ENCODE measurements at regions not wholly inside any gene's neighbourhood (a gene's known extent, or its start where the extent isn't known, plus 50 kb on each side); places are given as distances from the start of the nearest gene placed in this dataset.
"Not testable (repeated sequence)": the region's sequence is repeated elsewhere in the genome, so short reads cannot be mapped to it uniquely, and the experiment has no call there.

DNA sequence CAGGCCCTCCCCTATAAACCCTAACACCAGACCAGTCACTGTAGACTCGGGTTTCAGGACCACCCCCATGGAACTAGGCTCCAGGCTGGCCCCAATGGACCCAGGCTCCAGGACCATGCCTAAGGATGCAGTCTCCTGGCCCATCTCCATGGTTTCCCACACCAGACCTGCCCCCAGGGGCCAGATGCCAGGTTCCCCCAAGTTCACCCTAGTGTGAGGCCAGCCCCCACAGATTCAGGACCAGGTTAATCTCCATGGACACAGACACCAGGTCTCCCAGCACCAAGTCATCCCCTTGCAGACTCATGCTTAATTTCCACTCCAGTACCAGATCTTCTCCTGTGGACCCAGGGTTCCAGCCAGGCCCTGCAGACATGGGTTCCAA, 103.8 kb upstream of the LANCL2 start:
- no peak for DNase-seq
- no peak overlapping the region for H3K27ac ChIP-seq
- TF ChIP-seq, protein P1, sequence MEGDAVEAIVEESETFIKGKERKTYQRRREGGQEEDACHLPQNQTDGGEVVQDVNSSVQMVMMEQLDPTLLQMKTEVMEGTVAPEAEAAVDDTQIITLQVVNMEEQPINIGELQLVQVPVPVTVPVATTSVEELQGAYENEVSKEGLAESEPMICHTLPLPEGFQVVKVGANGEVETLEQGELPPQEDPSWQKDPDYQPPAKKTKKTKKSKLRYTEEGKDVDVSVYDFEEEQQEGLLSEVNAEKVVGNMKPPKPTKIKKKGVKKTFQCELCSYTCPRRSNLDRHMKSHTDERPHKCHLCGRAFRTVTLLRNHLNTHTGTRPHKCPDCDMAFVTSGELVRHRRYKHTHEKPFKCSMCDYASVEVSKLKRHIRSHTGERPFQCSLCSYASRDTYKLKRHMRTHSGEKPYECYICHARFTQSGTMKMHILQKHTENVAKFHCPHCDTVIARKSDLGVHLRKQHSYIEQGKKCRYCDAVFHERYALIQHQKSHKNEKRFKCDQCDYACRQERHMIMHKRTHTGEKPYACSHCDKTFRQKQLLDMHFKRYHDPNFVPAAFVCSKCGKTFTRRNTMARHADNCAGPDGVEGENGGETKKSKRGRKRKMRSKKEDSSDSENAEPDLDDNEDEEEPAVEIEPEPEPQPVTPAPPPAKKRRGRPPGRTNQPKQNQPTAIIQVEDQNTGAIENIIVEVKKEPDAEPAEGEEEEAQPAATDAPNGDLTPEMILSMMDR (IDR thresholded peaks at IDR 0.05), result no peak
- no peak for TF ChIP-seq POLR2A (IDR thresholded peaks at IDR 0.05)
- H3K27me3 ChIP-seq, result no peaks in the 10 kb centered on the region
- 79 to 100% methylated on average over 1 of the region's 1 CpG for WGBS, 2 donors
- intact Hi-C loops (cut with DNase I; ENCODE audit: low total_unique reads), result no loop called here
- H3K4me3 ChIP-seq, result no peak overlapping the region
- no peaks in the 10 kb centered on the region for H3K36me3 ChIP-seq (ENCODE audit: low read depth, missing control alignments)
- H3K4me1 ChIP-seq, result no peaks in the 10 kb centered on the region
- no peaks in the 10 kb centered on the region for H3K9me3 ChIP-seq

DNA sequence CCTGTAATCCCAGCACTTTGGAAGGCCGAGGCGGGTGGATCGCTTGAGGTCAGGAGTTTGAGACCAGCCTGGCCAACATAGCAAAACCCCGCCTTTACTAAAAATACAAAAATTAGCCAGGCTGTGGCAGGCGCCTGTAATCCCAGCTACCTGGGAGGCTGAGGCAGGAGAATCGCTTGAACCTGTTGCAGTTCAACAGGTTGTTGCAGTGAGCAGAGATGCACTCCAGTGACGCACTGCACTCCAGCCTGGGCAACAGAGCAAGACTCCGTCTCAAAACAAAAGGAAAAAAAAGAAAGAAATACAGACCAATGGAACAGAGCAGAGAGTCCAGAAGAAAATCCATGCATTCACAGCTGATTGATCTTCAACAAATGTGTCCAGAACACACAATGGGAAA, 99.8 kb upstream of the LANCL2 start:
- H3K9me3 ChIP-seq; H3K27ac ChIP-seq; H3K4me1 ChIP-seq; H3K36me3 ChIP-seq (ENCODE audit: low read depth, missing control alignments); intact Hi-C loops (cut with DNase I; ENCODE audit: low total_unique reads); H3K4me3 ChIP-seq; DNase-seq; H3K27me3 ChIP-seq: not testable (repeated sequence)
- 90 to 95% methylated on average over 8 of the region's 8 CpGs for WGBS, 2 donors

DNA sequence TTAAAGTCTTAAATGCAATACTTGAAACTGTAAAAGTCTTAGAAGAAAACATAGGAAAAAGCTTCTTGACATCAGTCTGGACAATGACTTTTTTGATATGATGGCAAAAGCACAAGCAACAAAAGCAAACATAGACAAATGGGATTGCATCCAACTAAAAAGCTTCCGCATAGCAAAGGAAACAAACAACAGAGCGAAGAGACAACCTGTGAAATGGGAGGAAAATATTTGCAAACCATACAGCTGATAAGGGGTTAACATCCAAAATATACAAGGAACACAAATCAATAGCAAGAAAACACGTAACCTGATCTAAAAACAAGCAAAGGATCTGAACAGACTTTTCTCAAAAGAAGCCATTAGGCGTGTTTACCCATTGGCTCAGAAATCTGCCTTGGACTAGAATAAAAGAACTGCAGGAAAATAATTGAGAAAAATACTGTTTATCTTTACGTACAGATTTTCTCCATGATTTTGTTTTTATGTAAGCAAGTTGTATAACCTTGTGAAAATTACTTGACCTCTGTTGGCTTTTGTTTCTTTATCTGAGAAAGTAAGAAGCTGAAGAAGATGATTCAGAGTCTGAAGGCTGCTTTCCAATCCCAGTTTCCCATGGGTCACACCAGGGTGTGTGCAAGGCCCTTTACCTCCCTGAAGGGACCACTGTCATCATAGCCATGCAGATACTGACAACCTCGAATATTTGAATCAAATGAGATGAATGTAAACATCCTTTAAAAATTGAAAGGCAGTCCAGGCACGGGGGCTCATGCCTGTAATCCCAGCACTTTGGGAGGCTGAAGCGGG, 99.1 kb upstream of the LANCL2 start:
- WGBS, 2 donors, result 66 to 79% methylated on average over 8 of the region's 8 CpGs
- H3K27ac ChIP-seq, result no peak overlapping the region
- intact Hi-C loops (cut with DNase I; ENCODE audit: low total_unique reads), result no loop called here

DNA sequence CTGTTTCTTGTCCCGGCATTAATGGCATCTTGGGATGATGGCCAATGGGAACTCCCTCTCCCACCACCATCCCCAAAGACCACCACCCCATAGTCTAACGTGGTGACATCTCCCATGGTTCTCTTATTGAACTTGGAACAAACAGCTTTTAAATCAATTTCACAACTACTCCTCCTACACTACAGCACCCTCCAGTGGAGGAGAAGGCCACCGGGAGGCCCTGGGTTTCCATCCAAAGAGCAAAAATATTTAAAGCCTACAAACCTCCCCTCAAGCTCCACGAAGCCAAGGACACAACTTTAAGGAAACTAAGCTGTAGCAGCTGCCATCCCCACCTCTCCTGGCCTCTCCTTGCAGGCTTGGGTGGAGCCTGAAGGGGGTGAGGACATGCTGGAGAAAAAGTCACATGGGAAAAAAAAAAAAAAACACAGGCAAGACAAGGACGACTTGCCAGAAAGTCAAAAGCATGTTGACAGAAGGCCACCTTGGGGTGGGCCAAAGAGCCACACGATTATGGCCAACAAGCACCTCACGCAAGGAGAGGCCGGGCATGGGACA, 94.0 kb upstream of the LANCL2 start:
- intact Hi-C loops (cut with DNase I; ENCODE audit: low total_unique reads), result no loop called here
- no peak overlapping the region for H3K4me3 ChIP-seq
- H3K27me3 ChIP-seq, result no peaks in the 10 kb centered on the region
- H3K36me3 ChIP-seq (ENCODE audit: low read depth, missing control alignments), result no peaks in the 10 kb centered on the region
- 82 to 87% methylated on average over 8 of the region's 8 CpGs for WGBS, 2 donors
- TF ChIP-seq POLR2A (IDR thresholded peaks at IDR 0.05), result no peak
- TF ChIP-seq, protein P1 (IDR thresholded peaks at IDR 0.05), result no peak
- H3K9me3 ChIP-seq, result no peaks in the 10 kb centered on the region
- H3K27ac ChIP-seq, result no peak overlapping the region
- DNase-seq, result no peak
- no peaks in the 10 kb centered on the region for H3K4me1 ChIP-seq

More for the DNA sequence above, 99.1 kb upstream of the LANCL2 start:
- H3K36me3 ChIP-seq (ENCODE audit: low read depth, missing control alignments), result no peaks in the 10 kb centered on the region
- H3K4me3 ChIP-seq, result no peak overlapping the region
- no peaks in the 10 kb centered on the region for H3K4me1 ChIP-seq
- TF ChIP-seq, protein P1 (IDR thresholded peaks at IDR 0.05), result no peak
- no peak for TF ChIP-seq POLR2A (IDR thresholded peaks at IDR 0.05)
- no peak for DNase-seq
- H3K27me3 ChIP-seq, result no peaks in the 10 kb centered on the region
- H3K9me3 ChIP-seq, result no peaks in the 10 kb centered on the region

DNA sequence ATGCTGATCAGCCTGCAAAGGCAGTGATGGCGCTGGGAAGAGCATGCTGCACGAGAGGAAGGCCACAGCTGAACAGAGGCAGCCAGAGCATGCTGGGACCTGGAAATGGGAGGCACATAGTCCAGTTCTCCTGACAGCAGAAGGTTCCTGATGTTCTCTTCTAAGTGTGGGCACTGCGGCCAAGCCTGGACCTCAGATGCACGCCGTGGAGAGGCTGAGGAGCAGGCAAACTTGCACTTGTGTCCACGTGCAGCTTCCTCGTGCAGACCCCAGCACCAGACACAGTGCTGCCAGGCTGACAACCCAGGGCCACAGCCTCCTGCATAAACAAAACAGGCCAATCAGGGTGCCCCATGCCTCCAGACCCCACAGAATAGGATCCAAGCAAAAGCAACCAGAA, 93.5 kb upstream of the LANCL2 start:
- WGBS, 2 donors, result 76 to 94% methylated on average over 5 to 7 of the region's 7 CpGs
- H3K9me3 ChIP-seq, result no peaks in the 10 kb centered on the region
- no peak for TF ChIP-seq POLR2A (IDR thresholded peaks at IDR 0.05)
- TF ChIP-seq, protein P1 (IDR thresholded peaks at IDR 0.05), result no peak
- no peak for DNase-seq
- H3K27ac ChIP-seq, result no peak overlapping the region
- H3K4me3 ChIP-seq, result no peak overlapping the region
- intact Hi-C loops (cut with DNase I; ENCODE audit: low total_unique reads), result no loop called here
- H3K36me3 ChIP-seq (ENCODE audit: low read depth, missing control alignments), result no peaks in the 10 kb centered on the region
- no peaks in the 10 kb centered on the region for H3K27me3 ChIP-seq
- H3K4me1 ChIP-seq, result no peaks in the 10 kb centered on the region

Data from testis (tissue), 2 donors.